Endodermal cell (in vitro differentiated cells): ENCODE measurements at regions not wholly inside any gene's neighbourhood (a gene's known extent, or its start where the extent isn't known, plus 50 kb on each side); places are given as distances from the start of the nearest gene placed in this dataset.

ENCODE experiments used
- DNase-seq: peaks from one replicate; pipeline ENCODE4 v3.0.0-alpha.2; 2017
- H3K27ac ChIP-seq: 2 replicates; pipeline ENCODE4 v1.5.1; 2013; ENCODE audit warnings: mild to moderate bottlenecking, low read depth, low read length, moderate library complexity
- H3K27me3 ChIP-seq: 2 replicates; pipeline ENCODE4 v1.6.1; 2013; ENCODE audit warnings: mild to moderate bottlenecking, low read length, moderate library complexity; ENCODE audit not compliant: insufficient read depth, control insufficient read depth, poor library complexity, severe bottlenecking
- H3K36me3 ChIP-seq: 2 replicates; pipeline ENCODE4 v1.7.0; 2013; ENCODE audit warnings: mild to moderate bottlenecking, low read length, moderate library complexity; ENCODE audit not compliant: control insufficient read depth, insufficient read depth
- H3K4me1 ChIP-seq: one replicate; pipeline ENCODE4 v1.7.0; 2013; ENCODE audit warnings: low read length; ENCODE audit not compliant: control insufficient read depth, insufficient read depth
- H3K4me3 ChIP-seq: 2 replicates; pipeline ENCODE4 v1.5.1; 2013; ENCODE audit warnings: mild to moderate bottlenecking, low read length, moderate library complexity
- H3K9ac ChIP-seq: 2 replicates; pipeline ENCODE4 v1.6.1; 2013; ENCODE audit warnings: mild to moderate bottlenecking, low read length, moderate library complexity; ENCODE audit not compliant: poor library complexity, severe bottlenecking; ENCODE audit errors: extremely low read depth
- H3K9me3 ChIP-seq: 2 replicates; pipeline ENCODE4 v1.6.1; 2013; ENCODE audit warnings: mild to moderate bottlenecking, low read length, moderate library complexity; ENCODE audit not compliant: control insufficient read depth
- H3K27ac Mint-ChIP-seq: 2 replicates; pipeline ENCODE4 v1.8.0; 2020; ENCODE audit warnings: mixed read lengths
- H3K27me3 Mint-ChIP-seq: 2 replicates; pipeline ENCODE4 v1.8.0; 2021; ENCODE audit warnings: mild to moderate bottlenecking, mixed read lengths; ENCODE audit not compliant: insufficient read depth
- H3K36me3 Mint-ChIP-seq: 2 replicates; pipeline ENCODE4 v1.8.0; 2020; ENCODE audit warnings: low read depth, mixed read lengths
- H3K4me1 Mint-ChIP-seq: 2 replicates; pipeline ENCODE4 v1.8.0; 2020; ENCODE audit warnings: mixed read lengths
- H3K4me3 Mint-ChIP-seq: 2 replicates; pipeline ENCODE4 v1.8.0; 2020; ENCODE audit warnings: mild to moderate bottlenecking, moderate library complexity, mixed read lengths
- H3K9me3 Mint-ChIP-seq: 2 replicates; pipeline ENCODE4 v1.8.0; 2020; ENCODE audit warnings: mild to moderate bottlenecking, mixed read lengths
- CTCF ChIP-seq: fragments of 200-600 bp; sonication (generic); conservative IDR thresholded peaks from 2 replicates; pipeline ENCODE4 v1.5.0; 2021; ENCODE audit warnings: antibody characterized with exemption, mild to moderate bottlenecking
- WGBS, 2 experiments: methylation state at CpG; one replicate each; pipeline versions ENCODE4 v1.1.5 to v1.1.7; 2013; ENCODE audit warnings: missing lambda C conversion rate in 2 of 2, mixed read lengths in 1 of 2; ENCODE audit not compliant: insufficient coverage in 1 of 2, insufficient read length in 1 of 2; 5-methylcytosine and 5-hydroxymethylcytosine counted together

DNA sequence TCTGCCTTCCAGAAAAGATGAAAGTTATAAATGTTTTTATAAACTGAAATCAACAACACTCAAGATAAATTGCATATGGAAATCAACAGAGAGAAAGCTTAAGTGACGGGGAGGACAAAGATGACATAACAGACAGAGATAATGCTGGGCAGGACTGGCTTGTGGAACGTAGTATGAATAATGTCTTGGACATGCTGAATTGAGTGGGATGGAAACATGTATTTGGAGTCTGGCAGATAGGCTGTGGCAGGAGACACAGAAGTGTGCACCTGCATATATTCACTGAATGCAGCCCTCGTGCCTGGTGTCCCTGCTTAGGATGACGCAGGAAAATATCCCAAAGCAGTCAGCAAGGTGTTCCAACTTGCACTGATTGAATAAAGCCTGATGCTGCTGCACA is 318.2 kb downstream of the CBLN2 start:
- Mint-ChIP-seq H3K4me3 (no peak overlapping the region), H3K27ac (no peak overlapping the region), H3K4me1 (no peaks in the 10 kb centered on the region), H3K9me3 (peaks cover 3% of the 10 kb centered on the region), H3K27me3 (no peaks in the 10 kb centered on the region), H3K36me3 (no peaks in the 10 kb centered on the region)
- no peaks in the 10 kb centered on the region for H3K36me3 ChIP-seq
- H3K27ac ChIP-seq: no peak overlapping the region
- H3K9me3 ChIP-seq: peaks cover 39% of the 10 kb centered on the region
- H3K4me1 ChIP-seq: no peaks in the 10 kb centered on the region
- DNase-seq: no peak
- H3K4me3 ChIP-seq: no peak overlapping the region
- no peak for TF ChIP-seq CTCF
- H3K27me3 ChIP-seq: no peaks in the 10 kb centered on the region
- no peak overlapping the region for H3K9ac ChIP-seq
- 84 to 85% methylated on average over 4 of the region's 4 CpGs for WGBS, 2 experiments

DNA sequence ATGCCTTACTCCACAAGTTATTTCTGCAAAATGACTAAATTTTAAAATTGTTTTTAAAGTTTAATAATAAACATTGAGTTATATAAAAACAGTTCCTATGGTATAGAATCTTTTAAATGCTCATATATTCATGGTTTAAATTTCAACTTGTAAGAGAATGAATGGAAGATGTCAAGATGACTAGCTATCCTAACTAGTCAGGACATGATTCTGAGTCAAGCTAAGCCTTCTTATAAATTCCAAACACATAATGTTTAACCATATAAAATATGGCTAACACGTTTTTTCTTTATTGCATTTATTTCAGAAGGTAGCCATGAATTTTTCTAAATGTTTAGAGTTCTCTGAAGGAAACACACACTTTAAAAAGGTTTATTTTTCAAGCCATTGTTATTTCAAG is 320.4 kb downstream of the CBLN2 start:
- peaks cover 9% of the 10 kb centered on the region for H3K9me3 Mint-ChIP-seq
- WGBS, 2 experiments: 40% methylated on average over 1 of the region's 1 CpG; no CpG with 5 or more reads in 1 of the 2 experiments

GRCh38 chr18:72208920-72209676 is 335.0 kb downstream of the CBLN2 start:
- no peaks in the 10 kb centered on the region for H3K36me3 ChIP-seq
- H3K4me3 Mint-ChIP-seq: peak overlapping the region; percentile 44
- no peaks in the 10 kb centered on the region for H3K36me3 Mint-ChIP-seq
- H3K4me1 Mint-ChIP-seq: no peaks in the 10 kb centered on the region
- H3K9ac ChIP-seq: no peak overlapping the region
- no peak for DNase-seq
- H3K9me3 Mint-ChIP-seq: peaks cover 6% of the 10 kb centered on the region
- H3K27me3 Mint-ChIP-seq: peaks cover 9% of the 10 kb centered on the region
- peak; percentile 48 for TF ChIP-seq CTCF
- H3K4me1 ChIP-seq: no peaks in the 10 kb centered on the region
- H3K27ac Mint-ChIP-seq: no peak overlapping the region
- 91 to 94% methylated on average over 23 to 60 of the region's 60 CpGs for WGBS, 2 experiments
- peaks cover 50% of the 10 kb centered on the region for H3K9me3 ChIP-seq
- no peak overlapping the region for H3K27ac ChIP-seq
- H3K4me3 ChIP-seq: no peak overlapping the region
- no peaks in the 10 kb centered on the region for H3K27me3 ChIP-seq

More for the DNA sequence above, 320.4 kb downstream of the CBLN2 start:
- no peaks in the 10 kb centered on the region for H3K27me3 ChIP-seq
- H3K36me3 ChIP-seq: no peaks in the 10 kb centered on the region
- Mint-ChIP-seq H3K27ac (no peak overlapping the region), H3K27me3 (no peaks in the 10 kb centered on the region), H3K36me3 (no peaks in the 10 kb centered on the region), H3K4me3 (no peak overlapping the region), H3K4me1 (peaks cover 11% of the 10 kb centered on the region)
- no peaks in the 10 kb centered on the region for H3K4me1 ChIP-seq
- H3K27ac ChIP-seq: no peak overlapping the region
- H3K9ac ChIP-seq: no peak overlapping the region
- DNase-seq: no peak
- TF ChIP-seq CTCF: no peak
- H3K9me3 ChIP-seq: peaks cover 44% of the 10 kb centered on the region
- H3K4me3 ChIP-seq: no peak overlapping the region
